Esophagus muscularis mucosa (tissue), 3 donors: ENCODE measurements at regions not wholly inside any gene's neighbourhood (a gene's known extent, or its start where the extent isn't known, plus 50 kb on each side); places are given as distances from the start of the nearest gene placed in this dataset.

ENCODE experiments used
- CTCF ChIP-seq, 3 experiments: fragments of 200-600 bp in 2 of 3; fragments of 450-650 bp in 1 of 3; sonication (generic) in 2 of 3; IDR thresholded peaks; one replicate each; pipeline ENCODE4 v1.5.1; 2017 to 2019; ENCODE audit warnings: antibody characterized with exemption in 3 of 3, mild to moderate bottlenecking in 2 of 3, moderate library complexity in 1 of 3
- POLR2A ChIP-seq: fragments of 450-650 bp; IDR thresholded peaks from one replicate; pipeline ENCODE4 v1.6.1; 2017; ENCODE audit warnings: antibody characterized with exemption, moderate library complexity, mild to moderate bottlenecking, low read depth
- POLR2AphosphoS5 ChIP-seq, 2 donors: sonication (generic); formaldehyde crosslinking; IDR thresholded peaks; one replicate each; pipeline ENCODE4 v1.6.1; 2017; ENCODE audit warnings: antibody characterized with exemption in 2 of 2

- TF ChIP-seq CTCF (IDR thresholded peaks at IDR 0.05) (no peak), POLR2AphosphoS5 (IDR thresholded peaks at IDR 0.05) (no peak), POLR2A (no peak)
These were observed 129.9 kb downstream of the KIF26A start for GRCh38 chr14:104268295-104268694.
